Mammary epithelial cell (primary cell): ENCODE measurements at regions not wholly inside any gene's neighbourhood (a gene's known extent, or its start where the extent isn't known, plus 50 kb on each side); places are given as distances from the start of the nearest gene placed in this dataset.

Source experiments
- EZH2 ChIP-seq: IDR thresholded peaks from 2 replicates; pipeline ENCODE4 v1.6.1; 2012; ENCODE audit warnings: low read length, inconsistent platforms, borderline replicate concordance
- TF ChIP-seq, protein P1 (sequence below), 2 donors: IDR thresholded peaks in 1 of 2; conservative IDR thresholded peaks in 1 of 2; 2 replicates each; pipeline ENCODE4 v1.5.1; 2011 to 2012; ENCODE audit warnings: inconsistent platforms in 2 of 2, low read length in 2 of 2, mild to moderate bottlenecking in 2 of 2, control low read depth in 1 of 2, low read depth in 1 of 2; ENCODE audit not compliant: insufficient read depth in 1 of 2; ENCODE audit errors: extremely low read depth in 1 of 2

DNA sequence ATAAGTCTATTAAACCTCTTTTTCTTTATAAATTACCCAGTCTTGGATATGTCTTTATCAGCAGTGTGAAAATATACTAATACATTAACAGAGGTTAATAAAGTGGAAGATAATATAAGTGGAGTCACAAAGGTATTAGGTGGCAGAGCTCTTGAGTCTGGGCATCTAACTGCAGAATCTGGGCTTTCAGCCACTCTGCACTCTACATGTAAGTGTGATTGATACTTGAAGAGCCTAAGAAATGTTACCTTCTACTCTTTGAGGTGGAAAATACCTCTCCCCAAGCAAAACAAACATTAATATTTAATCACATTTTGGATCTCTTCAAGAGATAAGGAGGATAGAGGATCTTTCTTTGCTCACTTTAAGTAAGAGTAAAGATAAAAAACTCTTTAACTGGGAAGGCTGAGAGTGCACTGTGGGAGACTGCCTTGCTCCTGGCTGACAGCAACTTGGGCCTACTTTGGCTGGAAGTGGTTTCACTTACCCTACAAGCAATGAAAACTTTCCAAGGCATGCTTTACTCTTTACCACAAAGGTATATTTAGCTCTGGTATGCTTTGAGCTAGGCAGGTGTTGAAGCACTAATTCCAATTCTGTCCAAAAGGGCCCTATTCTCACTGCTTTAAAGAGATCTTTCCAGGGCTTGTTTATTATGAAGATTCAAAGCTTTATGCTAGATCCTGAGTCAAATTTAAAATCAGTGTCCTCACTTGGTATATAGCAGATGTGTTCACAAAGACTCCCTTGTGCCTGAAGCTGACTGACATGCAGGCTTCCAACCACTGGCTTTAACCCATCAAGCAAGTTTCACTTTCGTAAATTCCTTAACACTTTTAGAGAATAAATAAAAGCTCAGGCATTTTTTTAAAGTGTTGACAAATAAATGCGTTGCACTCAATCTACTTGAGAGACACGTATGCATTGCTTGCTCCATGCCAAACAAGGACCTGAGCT lies 245.3 kb upstream of the ZP4 start:
- TF ChIP-seq, protein P1, sequence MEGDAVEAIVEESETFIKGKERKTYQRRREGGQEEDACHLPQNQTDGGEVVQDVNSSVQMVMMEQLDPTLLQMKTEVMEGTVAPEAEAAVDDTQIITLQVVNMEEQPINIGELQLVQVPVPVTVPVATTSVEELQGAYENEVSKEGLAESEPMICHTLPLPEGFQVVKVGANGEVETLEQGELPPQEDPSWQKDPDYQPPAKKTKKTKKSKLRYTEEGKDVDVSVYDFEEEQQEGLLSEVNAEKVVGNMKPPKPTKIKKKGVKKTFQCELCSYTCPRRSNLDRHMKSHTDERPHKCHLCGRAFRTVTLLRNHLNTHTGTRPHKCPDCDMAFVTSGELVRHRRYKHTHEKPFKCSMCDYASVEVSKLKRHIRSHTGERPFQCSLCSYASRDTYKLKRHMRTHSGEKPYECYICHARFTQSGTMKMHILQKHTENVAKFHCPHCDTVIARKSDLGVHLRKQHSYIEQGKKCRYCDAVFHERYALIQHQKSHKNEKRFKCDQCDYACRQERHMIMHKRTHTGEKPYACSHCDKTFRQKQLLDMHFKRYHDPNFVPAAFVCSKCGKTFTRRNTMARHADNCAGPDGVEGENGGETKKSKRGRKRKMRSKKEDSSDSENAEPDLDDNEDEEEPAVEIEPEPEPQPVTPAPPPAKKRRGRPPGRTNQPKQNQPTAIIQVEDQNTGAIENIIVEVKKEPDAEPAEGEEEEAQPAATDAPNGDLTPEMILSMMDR (conservative IDR thresholded peaks at IDR 0.05 in 1 of 2, IDR thresholded peaks at IDR 0.05 in 1 of 2; ENCODE audit: extremely low read depth in 1 of 2, insufficient read depth in 1 of 2, low read depth in 1 of 2, low read length in 2 of 2), result no peak
- TF ChIP-seq EZH2, result no peak
